ENCODE measurements at regions not wholly inside any gene's neighbourhood (a gene's known extent, or its start where the extent isn't known, plus 50 kb on each side); places are given as distances from the start of the nearest gene placed in this dataset.

DNA sequence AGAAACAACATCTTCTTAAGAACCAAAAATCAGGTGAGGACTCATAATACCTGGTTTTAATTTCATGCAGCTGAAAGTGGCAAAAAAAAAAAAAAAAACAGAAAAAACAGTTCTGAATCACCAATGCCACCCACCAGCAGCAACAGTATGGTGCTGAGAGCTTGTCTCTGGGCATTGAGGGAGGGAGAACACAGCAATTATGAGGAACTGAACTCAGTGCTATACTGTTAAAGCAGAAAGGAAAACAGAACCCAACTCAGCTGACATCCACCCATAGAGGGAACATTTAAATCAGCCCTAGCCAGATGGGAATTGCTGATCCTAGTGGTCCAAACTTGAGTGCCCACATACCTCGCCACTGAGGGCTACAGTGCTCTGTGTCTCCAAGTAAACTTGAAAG lies 657.9 kb downstream of the ACTL7B start:
- H3K4me3 ChIP-seq (ENCODE audit: low read depth in 1 of 3, low read length in 3 of 3) = no peak overlapping the region
- whole genome bisulfite sequencing = 92% methylated on average over 1 of the region's 1 CpG
- H3K9ac ChIP-seq (ENCODE audit: low read depth in 1 of 2, low read length in 2 of 2) = no peak overlapping the region
- no peak overlapping the region for H3K27ac ChIP-seq (ENCODE audit: low read depth in 1 of 2, low read length in 2 of 2)
- H3K36me3 ChIP-seq (ENCODE audit: control insufficient read depth in 4 of 4, insufficient read depth in 3 of 4, low read depth in 1 of 4, low read length in 3 of 4) = no peaks in the 10 kb centered on the region
- H3K27me3 ChIP-seq (ENCODE audit: control insufficient read depth in 4 of 4, insufficient read depth in 4 of 4, low read length in 3 of 4) = no peaks in the 10 kb centered on the region
- peaks cover 0 to 2% (median 1%) of the 10 kb centered on the region in 4 donors for H3K9me3 ChIP-seq (ENCODE audit: control insufficient read depth in 4 of 4, low read length in 3 of 4)
- TF ChIP-seq CTCF (IDR thresholded peaks at IDR 0.05; ENCODE audit: low read depth, low read length, missing input control) (no peak), JUND (IDR thresholded peaks at IDR 0.05) (no peak), RXRA (IDR thresholded peaks at IDR 0.05) (no peak), EGR1 (IDR thresholded peaks at IDR 0.05; ENCODE audit: low read depth in 2 of 2) (no peak), GABPA (IDR thresholded peaks at IDR 0.05 in 1 of 2, conservative IDR thresholded peaks at IDR 0.05 in 1 of 2) (no peak), HNF4G (IDR thresholded peaks at IDR 0.05) (no peak), TAF1 (conservative IDR thresholded peaks at IDR 0.05) (no peak), NR2F2 (IDR thresholded peaks at IDR 0.05) (no peak), ATF3 (IDR thresholded peaks at IDR 0.05) (no peak), YY1 (IDR thresholded peaks at IDR 0.05) (no peak), HNF4A (conservative IDR thresholded peaks at IDR 0.05) (no peak), SP1 (IDR thresholded peaks at IDR 0.05) (no peak), REST (IDR thresholded peaks at IDR 0.05) (no peak)
- TF ChIP-seq, protein P1, sequence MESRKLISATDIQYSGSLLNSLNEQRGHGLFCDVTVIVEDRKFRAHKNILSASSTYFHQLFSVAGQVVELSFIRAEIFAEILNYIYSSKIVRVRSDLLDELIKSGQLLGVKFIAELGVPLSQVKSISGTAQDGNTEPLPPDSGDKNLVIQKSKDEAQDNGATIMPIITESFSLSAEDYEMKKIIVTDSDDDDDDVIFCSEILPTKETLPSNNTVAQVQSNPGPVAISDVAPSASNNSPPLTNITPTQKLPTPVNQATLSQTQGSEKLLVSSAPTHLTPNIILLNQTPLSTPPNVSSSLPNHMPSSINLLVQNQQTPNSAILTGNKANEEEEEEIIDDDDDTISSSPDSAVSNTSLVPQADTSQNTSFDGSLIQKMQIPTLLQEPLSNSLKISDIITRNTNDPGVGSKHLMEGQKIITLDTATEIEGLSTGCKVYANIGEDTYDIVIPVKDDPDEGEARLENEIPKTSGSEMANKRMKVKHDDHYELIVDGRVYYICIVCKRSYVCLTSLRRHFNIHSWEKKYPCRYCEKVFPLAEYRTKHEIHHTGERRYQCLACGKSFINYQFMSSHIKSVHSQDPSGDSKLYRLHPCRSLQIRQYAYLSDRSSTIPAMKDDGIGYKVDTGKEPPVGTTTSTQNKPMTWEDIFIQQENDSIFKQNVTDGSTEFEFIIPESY (IDR thresholded peaks at IDR 0.05) = no peak
- no peak for DNase-seq (ENCODE audit: low spot score)
- H3K4me1 ChIP-seq (ENCODE audit: control insufficient read depth in 4 of 4, insufficient read depth in 4 of 4, low read length in 3 of 4) = no peaks in the 10 kb centered on the region

DNA sequence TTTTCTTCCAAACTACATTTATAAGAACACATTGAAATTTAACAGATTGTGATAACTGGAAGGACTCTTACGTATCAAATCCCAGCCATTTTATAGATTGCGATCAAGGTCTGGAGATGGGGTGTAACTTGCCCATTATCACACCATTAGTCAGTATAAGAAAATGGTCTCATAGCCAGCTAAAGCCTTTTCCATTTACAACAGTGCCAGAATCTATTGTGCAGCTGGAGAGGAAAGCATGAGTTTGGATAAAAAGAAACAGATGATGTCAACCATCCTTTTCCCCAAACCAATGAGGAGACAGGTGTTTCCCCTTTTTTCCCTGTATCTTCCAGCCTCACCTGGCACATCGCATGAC lies 658.8 kb downstream of the ACTL7B start:
- Histone ChIP-seq H3K4me3 (ENCODE audit: low read depth in 1 of 3, low read length in 3 of 3) (no peak overlapping the region), H3K27ac (ENCODE audit: low read depth in 1 of 2, low read length in 2 of 2) (no peak overlapping the region), H3K9me3 (ENCODE audit: control insufficient read depth in 4 of 4, low read length in 3 of 4) (peaks cover 0 to 2% (median 1%) of the 10 kb centered on the region in 4 donors), H3K36me3 (ENCODE audit: control insufficient read depth in 4 of 4, insufficient read depth in 3 of 4, low read depth in 1 of 4, low read length in 3 of 4) (no peaks in the 10 kb centered on the region), H3K9ac (ENCODE audit: low read depth in 1 of 2, low read length in 2 of 2) (no peak overlapping the region), H3K27me3 (ENCODE audit: control insufficient read depth in 4 of 4, insufficient read depth in 4 of 4, low read length in 3 of 4) (no peaks in the 10 kb centered on the region), H3K4me1 (ENCODE audit: control insufficient read depth in 4 of 4, insufficient read depth in 4 of 4, low read length in 3 of 4) (no peaks in the 10 kb centered on the region)
- WGBS = 92% methylated on average over 3 of the region's 3 CpGs
- TF ChIP-seq CTCF (IDR thresholded peaks at IDR 0.05; ENCODE audit: low read depth, low read length, missing input control) = no peak
- TF ChIP-seq HNF4A (conservative IDR thresholded peaks at IDR 0.05) = no peak
- TF ChIP-seq MAX (IDR thresholded peaks at IDR 0.05) = no peak
- TF ChIP-seq HNF4G (IDR thresholded peaks at IDR 0.05) = no peak
- TF ChIP-seq SP1 (IDR thresholded peaks at IDR 0.05) = no peak
- no peak for TF ChIP-seq EGR1 (IDR thresholded peaks at IDR 0.05; ENCODE audit: low read depth in 2 of 2)
- no peak for TF ChIP-seq RAD21 (IDR thresholded peaks at IDR 0.05)
- TF ChIP-seq ATF3 (IDR thresholded peaks at IDR 0.05) = no peak
- no peak for TF ChIP-seq GABPA (IDR thresholded peaks at IDR 0.05 in 1 of 2, conservative IDR thresholded peaks at IDR 0.05 in 1 of 2)
- no peak for DNase-seq (ENCODE audit: low spot score)
